Endothelial cell of umbilical vein (primary cell): ENCODE measurements at regions not wholly inside any gene's neighbourhood (a gene's known extent, or its start where the extent isn't known, plus 50 kb on each side); places are given as distances from the start of the nearest gene placed in this dataset.

Experiments
- CTCF ChIP-seq, 2 donors: IDR thresholded peaks; 1 replicate in 1 of 2; 2 replicates in 1 of 2; pipeline ENCODE4 v1.5.1; 2011; ENCODE audit warnings: low read length in 2 of 2, mild to moderate bottlenecking in 2 of 2, moderate library complexity in 2 of 2, control low read depth in 1 of 2, inconsistent platforms in 1 of 2, low read depth in 1 of 2; ENCODE audit not compliant: insufficient read depth in 1 of 2; ENCODE audit errors: extremely low read depth in 1 of 2
- EZH2 ChIP-seq: IDR thresholded peaks from 2 replicates; pipeline ENCODE4 v1.6.1; 2012; ENCODE audit warnings: borderline replicate concordance, low read depth, mild to moderate bottlenecking, moderate library complexity, low read length, inconsistent platforms; ENCODE audit not compliant: severe bottlenecking
- FOS ChIP-seq: IDR thresholded peaks from 2 replicates; pipeline ENCODE4 v1.6.1; 2011; ENCODE audit warnings: mild to moderate bottlenecking, low read length, moderate library complexity, borderline replicate concordance; ENCODE audit not compliant: insufficient read depth
- GATA2 ChIP-seq: IDR thresholded peaks from 2 replicates; pipeline ENCODE4 v1.7.0; 2011; ENCODE audit warnings: low read depth, mild to moderate bottlenecking, moderate library complexity, mixed read lengths, low read length; ENCODE audit not compliant: insufficient read length, insufficient read depth
- MYC ChIP-seq: IDR thresholded peaks from one replicate; pipeline ENCODE4 v1.6.1; 2011; ENCODE audit warnings: mild to moderate bottlenecking, low read depth, low read length
- POLR2A ChIP-seq: IDR thresholded peaks from 2 replicates; pipeline ENCODE4 v1.6.1; 2012; ENCODE audit warnings: low read depth, mild to moderate bottlenecking, control low read depth, low read length
- POLR2AphosphoS5 ChIP-seq: IDR thresholded peaks from 2 replicates; pipeline ENCODE4 v1.6.1; 2012; ENCODE audit warnings: low read depth, mild to moderate bottlenecking, control low read depth, low read length, moderate library complexity; ENCODE audit not compliant: insufficient read depth
- TF ChIP-seq, protein P1 (sequence below): IDR thresholded peaks from 2 replicates; pipeline ENCODE4 v1.6.1; 2011; ENCODE audit not compliant: insufficient read depth, insufficient read length

DNA sequence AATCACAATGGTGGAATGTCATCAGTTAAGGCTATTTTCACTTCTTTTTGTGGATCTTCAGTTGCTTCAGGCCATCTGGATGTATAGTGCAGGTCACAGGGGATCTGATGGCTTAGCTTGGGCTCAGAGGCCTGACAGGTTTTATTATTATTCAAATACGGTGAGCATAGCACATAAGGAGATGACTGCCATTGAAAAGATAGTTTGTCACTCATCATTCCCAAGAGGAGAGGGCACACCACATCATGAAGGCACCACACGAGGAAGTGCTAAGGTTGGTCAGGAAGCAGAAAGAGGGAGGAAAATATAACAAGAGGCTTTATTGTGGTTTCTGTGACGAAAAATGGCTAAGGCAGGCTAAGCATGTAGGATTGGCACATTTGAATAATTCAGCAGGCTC, 131.4 kb downstream of the CD8B2 start:
- TF ChIP-seq CTCF (IDR thresholded peaks at IDR 0.05; ENCODE audit: extremely low read depth in 1 of 2, insufficient read depth in 1 of 2, low read depth in 1 of 2, low read length in 2 of 2) (no peak), EZH2 (no peak), POLR2AphosphoS5 (no peak), GATA2 (no peak), POLR2A (no peak), FOS (no peak), MYC (no peak)
- TF ChIP-seq, protein P1, sequence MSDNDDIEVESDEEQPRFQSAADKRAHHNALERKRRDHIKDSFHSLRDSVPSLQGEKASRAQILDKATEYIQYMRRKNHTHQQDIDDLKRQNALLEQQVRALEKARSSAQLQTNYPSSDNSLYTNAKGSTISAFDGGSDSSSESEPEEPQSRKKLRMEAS = no peak
